ENCODE measurements at regions not wholly inside any gene's neighbourhood (a gene's known extent, or its start where the extent isn't known, plus 50 kb on each side); places are given as distances from the start of the nearest gene placed in this dataset.

DNA sequence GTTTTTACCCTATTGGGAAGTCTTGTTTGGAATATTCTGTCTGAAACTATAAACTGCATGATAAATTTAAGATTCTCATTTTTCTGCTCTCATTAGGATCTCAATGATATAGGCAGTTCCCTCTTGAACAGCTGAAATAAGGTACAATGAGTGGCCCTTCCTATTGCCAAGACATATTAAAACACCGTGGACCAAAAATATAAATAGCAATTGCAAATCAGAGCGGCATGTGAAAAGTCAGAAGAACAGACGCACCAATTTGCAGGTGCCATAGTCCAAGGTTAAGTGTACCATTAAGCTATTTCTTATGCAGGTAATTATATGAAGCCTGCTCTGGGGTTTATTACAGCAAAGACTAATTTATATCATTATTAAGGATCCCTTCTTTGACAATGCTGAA is 920.8 kb upstream of the CELF2 start:
- no peak overlapping the region for H3K9ac ChIP-seq (ENCODE audit: low read depth, low read length, poor library complexity)
- H2AFZ ChIP-seq (ENCODE audit: low read length): no peak overlapping the region
- no peak overlapping the region for H3K4ac ChIP-seq (ENCODE audit: low read length)
- no peak overlapping the region for H4K91ac ChIP-seq (ENCODE audit: low read depth, low read length, poor library complexity)
- H3K79me1 ChIP-seq (ENCODE audit: low read depth, low read length): no peaks in the 10 kb centered on the region
- H2BK12ac ChIP-seq (ENCODE audit: low read length): no peak overlapping the region
- H3K18ac ChIP-seq (ENCODE audit: low read length): no peak overlapping the region
- H3K9me3 ChIP-seq (replicated peaks in 1 of 2; ENCODE audit: control insufficient read depth in 2 of 2, insufficient read depth in 1 of 2, low read depth in 1 of 2, low read length in 2 of 2): no peaks in the 10 kb centered on the region
- H2BK5ac ChIP-seq (ENCODE audit: low read length): no peak overlapping the region
- no peak overlapping the region for H2BK15ac ChIP-seq (ENCODE audit: low read length)
- WGBS, 2 donors (ENCODE audit: extremely low coverage in 2 of 2, insufficient read length in 2 of 2, insufficient replicate concordance in 1 of 2): no CpG with 5 or more reads among the region's 3 CpGs
- H2BK120ac ChIP-seq (ENCODE audit: low read depth, low read length): no peak overlapping the region
- no peaks in the 10 kb centered on the region for H3K36me3 ChIP-seq (replicated peaks in 1 of 2; ENCODE audit: control insufficient read depth in 2 of 2, insufficient read depth in 2 of 2, low read length in 2 of 2)
- no peak overlapping the region for H4K8ac ChIP-seq (ENCODE audit: low read depth, low read length)
- H3K4me3 ChIP-seq (ENCODE audit: low read length in 2 of 2): no peak overlapping the region
- no peak overlapping the region for H3K4me2 ChIP-seq (ENCODE audit: insufficient read depth, low read length, poor library complexity, severe bottlenecking)
- no peak overlapping the region for H3K27ac ChIP-seq (replicated peaks; ENCODE audit: low read length)
- H3K27me3 ChIP-seq (ENCODE audit: control insufficient read depth in 3 of 3, insufficient read depth in 3 of 3, low read depth in 1 of 3, low read length in 3 of 3): no peaks in the 10 kb centered on the region
- no peak for DNase-seq (ENCODE audit: low spot score)
- H3K23ac ChIP-seq (ENCODE audit: low read depth, low read length, poor library complexity): no peak overlapping the region
- no peak overlapping the region for H3K14ac ChIP-seq (ENCODE audit: low read length)
- H3K4me1 ChIP-seq (ENCODE audit: control insufficient read depth in 2 of 2, insufficient read depth in 1 of 2, low read depth in 1 of 2, low read length in 2 of 2): peaks cover 0 to 5% of the 10 kb centered on the region in 2 donors
- no peak overlapping the region for H2AK5ac ChIP-seq (ENCODE audit: low read depth, low read length)

DNA sequence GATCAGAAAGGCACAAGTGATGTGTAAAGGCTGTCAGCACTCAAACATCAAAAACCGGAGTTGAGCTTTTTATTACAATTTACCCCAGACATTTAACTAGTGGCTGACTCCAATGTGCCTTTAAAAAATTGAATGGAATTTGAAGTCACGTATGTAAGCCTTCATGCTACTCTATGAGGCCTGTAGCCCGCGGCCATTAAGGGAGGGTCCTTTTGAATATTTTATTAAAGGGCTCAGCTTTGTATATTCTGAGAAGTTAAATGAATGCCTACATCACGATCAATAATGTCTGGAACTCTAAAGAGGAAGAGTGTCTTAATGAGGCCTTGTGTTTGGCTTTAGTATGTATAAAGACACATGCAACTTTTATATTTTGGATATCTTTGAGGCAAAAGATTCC is 916.6 kb upstream of the CELF2 start:
- Histone ChIP-seq H2BK5ac (ENCODE audit: low read length) (no peak overlapping the region), H3K4me1 (ENCODE audit: control insufficient read depth in 2 of 2, insufficient read depth in 1 of 2, low read depth in 1 of 2, low read length in 2 of 2) (no peaks in the 10 kb centered on the region), H2AFZ (ENCODE audit: low read length) (no peak overlapping the region), H4K91ac (ENCODE audit: low read depth, low read length, poor library complexity) (no peak overlapping the region), H3K4me3 (ENCODE audit: low read length in 2 of 2) (no peak overlapping the region), H3K27ac (replicated peaks; ENCODE audit: low read length) (no peak overlapping the region), H2BK15ac (ENCODE audit: low read length) (no peak overlapping the region), H3K18ac (ENCODE audit: low read length) (no peak overlapping the region), H3K27me3 (ENCODE audit: control insufficient read depth in 3 of 3, insufficient read depth in 3 of 3, low read depth in 1 of 3, low read length in 3 of 3) (no peaks in the 10 kb centered on the region), H4K8ac (ENCODE audit: low read depth, low read length) (no peak overlapping the region), H2AK5ac (ENCODE audit: low read depth, low read length) (no peak overlapping the region), H3K23ac (ENCODE audit: low read depth, low read length, poor library complexity) (no peak overlapping the region), H3K14ac (ENCODE audit: low read length) (no peak overlapping the region), H3K36me3 (replicated peaks in 1 of 2; ENCODE audit: control insufficient read depth in 2 of 2, insufficient read depth in 2 of 2, low read length in 2 of 2) (no peaks in the 10 kb centered on the region), H2BK120ac (ENCODE audit: low read depth, low read length) (no peak overlapping the region), H3K4ac (ENCODE audit: low read length) (no peak overlapping the region), H2BK12ac (ENCODE audit: low read length) (no peak overlapping the region), H3K4me2 (ENCODE audit: insufficient read depth, low read length, poor library complexity, severe bottlenecking) (no peak overlapping the region), H3K79me1 (ENCODE audit: low read depth, low read length) (no peaks in the 10 kb centered on the region), H3K9ac (ENCODE audit: low read depth, low read length, poor library complexity) (no peak overlapping the region), H3K9me3 (replicated peaks in 1 of 2; ENCODE audit: control insufficient read depth in 2 of 2, insufficient read depth in 1 of 2, low read depth in 1 of 2, low read length in 2 of 2) (no peaks in the 10 kb centered on the region)
- DNase-seq (ENCODE audit: low spot score): no peak
- whole genome bisulfite sequencing, 2 donors (ENCODE audit: extremely low coverage in 2 of 2, insufficient read length in 2 of 2, insufficient replicate concordance in 1 of 2): no CpG with 5 or more reads among the region's 5 CpGs

DNA sequence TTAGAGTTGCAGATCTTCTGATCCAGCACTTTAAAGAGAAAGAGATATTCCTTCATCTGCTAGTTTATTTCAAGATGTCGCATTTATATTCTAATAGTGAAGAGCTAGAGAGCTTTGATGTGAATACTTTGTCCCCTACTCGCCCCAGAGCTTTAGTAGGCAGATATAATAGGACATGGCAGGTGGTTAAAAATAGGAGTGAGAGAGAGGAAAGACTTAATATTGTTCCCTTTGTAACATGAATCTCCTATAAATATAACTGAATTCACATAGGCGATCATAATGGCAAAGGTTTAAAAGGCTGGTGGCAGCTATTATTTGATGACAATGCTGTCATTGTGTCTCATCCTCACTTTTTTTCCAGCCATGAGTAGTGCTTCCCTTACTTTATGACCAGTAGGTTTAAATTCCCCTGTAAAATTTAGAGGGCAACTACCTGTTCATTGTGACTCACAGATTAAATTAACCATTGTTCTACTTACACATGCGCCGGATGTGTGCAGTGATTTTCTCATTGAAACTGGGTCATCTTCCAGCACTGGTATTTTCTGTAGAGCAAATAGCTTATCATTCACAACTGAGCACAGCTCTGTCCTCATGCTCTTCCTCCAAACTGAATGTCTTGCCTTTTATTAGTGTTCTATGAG is 906.7 kb upstream of the CELF2 start:
- DNase-seq (ENCODE audit: low spot score): no peak
- Histone ChIP-seq H3K27me3 (ENCODE audit: control insufficient read depth in 3 of 3, insufficient read depth in 3 of 3, low read depth in 1 of 3, low read length in 3 of 3) (no peaks in the 10 kb centered on the region), H2BK120ac (ENCODE audit: low read depth, low read length) (no peak overlapping the region), H3K4ac (ENCODE audit: low read length) (no peak overlapping the region), H2BK5ac (ENCODE audit: low read length) (no peak overlapping the region), H3K4me1 (ENCODE audit: control insufficient read depth in 2 of 2, insufficient read depth in 1 of 2, low read depth in 1 of 2, low read length in 2 of 2) (peaks cover 0 to 2% of the 10 kb centered on the region in 2 donors), H3K18ac (ENCODE audit: low read length) (no peak overlapping the region), H3K79me1 (ENCODE audit: low read depth, low read length) (peaks cover 2% of the 10 kb centered on the region), H2AK5ac (ENCODE audit: low read depth, low read length) (no peak overlapping the region), H2AFZ (ENCODE audit: low read length) (no peak overlapping the region), H3K23ac (ENCODE audit: low read depth, low read length, poor library complexity) (no peak overlapping the region), H3K14ac (ENCODE audit: low read length) (no peak overlapping the region), H3K9ac (ENCODE audit: low read depth, low read length, poor library complexity) (no peak overlapping the region), H4K8ac (ENCODE audit: low read depth, low read length) (no peak overlapping the region), H3K4me3 (ENCODE audit: low read length in 2 of 2) (no peak overlapping the region), H2BK15ac (ENCODE audit: low read length) (no peak overlapping the region), H3K4me2 (ENCODE audit: insufficient read depth, low read length, poor library complexity, severe bottlenecking) (no peak overlapping the region), H3K27ac (replicated peaks; ENCODE audit: low read length) (no peak overlapping the region), H4K91ac (ENCODE audit: low read depth, low read length, poor library complexity) (no peak overlapping the region), H3K9me3 (replicated peaks in 1 of 2; ENCODE audit: control insufficient read depth in 2 of 2, insufficient read depth in 1 of 2, low read depth in 1 of 2, low read length in 2 of 2) (no peaks in the 10 kb centered on the region), H3K36me3 (replicated peaks in 1 of 2; ENCODE audit: control insufficient read depth in 2 of 2, insufficient read depth in 2 of 2, low read length in 2 of 2) (no peaks in the 10 kb centered on the region), H2BK12ac (ENCODE audit: low read length) (no peak overlapping the region)
- no CpG with 5 or more reads among the region's 5 CpGs for WGBS, 2 donors (ENCODE audit: extremely low coverage in 2 of 2, insufficient read length in 2 of 2, insufficient replicate concordance in 1 of 2)

DNA sequence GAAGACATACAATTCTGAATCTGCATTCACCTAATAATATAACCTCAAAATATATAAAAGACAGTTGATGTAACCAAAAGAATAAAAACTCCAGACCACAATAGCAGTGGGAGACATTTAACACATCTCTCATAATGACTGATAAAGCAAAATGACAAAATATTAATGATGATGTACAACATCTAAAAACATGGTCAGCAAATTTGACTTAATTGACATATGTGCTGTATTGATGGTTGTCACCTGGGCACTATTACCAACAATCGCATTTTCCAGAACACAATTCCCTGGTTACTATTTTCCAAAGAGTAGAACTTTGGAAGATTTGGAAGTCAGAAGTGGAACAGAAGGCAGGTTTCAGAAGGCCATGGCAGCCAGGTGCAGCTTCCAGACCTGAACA is 899.5 kb upstream of the CELF2 start:
- Histone ChIP-seq H3K4ac (ENCODE audit: low read length) (no peak overlapping the region), H3K27ac (replicated peaks; ENCODE audit: low read length) (no peak overlapping the region), H4K91ac (ENCODE audit: low read depth, low read length, poor library complexity) (no peak overlapping the region), H3K4me3 (ENCODE audit: low read length in 2 of 2) (no peak overlapping the region), H3K9me3 (replicated peaks in 1 of 2; ENCODE audit: control insufficient read depth in 2 of 2, insufficient read depth in 1 of 2, low read depth in 1 of 2, low read length in 2 of 2) (peaks cover 0 to 2% of the 10 kb centered on the region in 2 donors), H3K4me2 (ENCODE audit: insufficient read depth, low read length, poor library complexity, severe bottlenecking) (no peak overlapping the region), H2BK120ac (ENCODE audit: low read depth, low read length) (no peak overlapping the region), H3K9ac (ENCODE audit: low read depth, low read length, poor library complexity) (no peak overlapping the region), H3K23ac (ENCODE audit: low read depth, low read length, poor library complexity) (no peak overlapping the region), H3K27me3 (ENCODE audit: control insufficient read depth in 3 of 3, insufficient read depth in 3 of 3, low read depth in 1 of 3, low read length in 3 of 3) (no peaks in the 10 kb centered on the region), H2AFZ (ENCODE audit: low read length) (no peak overlapping the region), H3K79me1 (ENCODE audit: low read depth, low read length) (no peaks in the 10 kb centered on the region), H2BK12ac (ENCODE audit: low read length) (no peak overlapping the region), H3K36me3 (replicated peaks in 1 of 2; ENCODE audit: control insufficient read depth in 2 of 2, insufficient read depth in 2 of 2, low read length in 2 of 2) (no peaks in the 10 kb centered on the region), H2AK5ac (ENCODE audit: low read depth, low read length) (no peak overlapping the region), H3K18ac (ENCODE audit: low read length) (no peak overlapping the region), H2BK5ac (ENCODE audit: low read length) (no peak overlapping the region), H2BK15ac (ENCODE audit: low read length) (no peak overlapping the region), H3K4me1 (ENCODE audit: control insufficient read depth in 2 of 2, insufficient read depth in 1 of 2, low read depth in 1 of 2, low read length in 2 of 2) (no peaks in the 10 kb centered on the region), H4K8ac (ENCODE audit: low read depth, low read length) (no peak overlapping the region), H3K14ac (ENCODE audit: low read length) (no peak overlapping the region)
- no peak for DNase-seq (ENCODE audit: low spot score)
- WGBS, 2 donors (ENCODE audit: extremely low coverage in 2 of 2, insufficient read length in 2 of 2, insufficient replicate concordance in 1 of 2): no CpG with 5 or more reads among the region's 1 CpG

Data from neuronal stem cell (in vitro differentiated cells).